ENCODE measurements at regions not wholly inside any gene's neighbourhood (a gene's known extent, or its start where the extent isn't known, plus 50 kb on each side); places are given as distances from the start of the nearest gene placed in this dataset.

DNA sequence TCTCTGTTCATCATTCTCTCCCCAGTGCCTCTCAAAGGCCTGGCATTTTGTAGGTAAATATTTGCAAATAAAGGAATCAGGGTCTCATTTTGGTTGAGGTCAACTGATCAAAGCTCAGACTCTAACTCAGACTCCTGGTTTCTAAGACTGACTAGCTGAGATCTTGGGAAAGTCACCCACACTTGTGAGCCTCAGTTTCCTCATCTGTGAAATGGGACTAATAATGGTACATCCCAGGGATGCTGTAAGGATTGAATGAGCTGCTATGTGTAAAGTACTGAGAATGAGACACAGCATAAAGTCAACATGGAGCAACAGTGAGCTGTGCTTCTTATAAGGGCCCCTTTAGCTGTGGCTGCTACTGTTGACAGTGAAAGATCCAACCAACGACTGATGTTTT is 70.6 kb upstream of the XYLT1 start:
- Histone ChIP-seq H3K9ac (ENCODE audit: low read depth in 1 of 2, low read length in 2 of 2) (no peak overlapping the region), H3K36me3 (ENCODE audit: control insufficient read depth in 2 of 2, insufficient read depth in 2 of 2, low read length in 2 of 2) (no peaks in the 10 kb centered on the region), H3K4me1 (ENCODE audit: control insufficient read depth in 2 of 2, insufficient read depth in 2 of 2, low read length in 2 of 2) (no peaks in the 10 kb centered on the region), H3K9me3 (ENCODE audit: control insufficient read depth in 2 of 2, low read length in 2 of 2) (peaks cover 0 to 2% of the 10 kb centered on the region in 2 donors), H3K27me3 (ENCODE audit: control insufficient read depth in 2 of 2, insufficient read depth in 2 of 2, low read length in 2 of 2) (no peaks in the 10 kb centered on the region), H3K4me3 (ENCODE audit: low read length in 2 of 2) (no peak overlapping the region), H3K27ac (ENCODE audit: low read depth in 2 of 2, low read length in 2 of 2) (no peak overlapping the region)

DNA sequence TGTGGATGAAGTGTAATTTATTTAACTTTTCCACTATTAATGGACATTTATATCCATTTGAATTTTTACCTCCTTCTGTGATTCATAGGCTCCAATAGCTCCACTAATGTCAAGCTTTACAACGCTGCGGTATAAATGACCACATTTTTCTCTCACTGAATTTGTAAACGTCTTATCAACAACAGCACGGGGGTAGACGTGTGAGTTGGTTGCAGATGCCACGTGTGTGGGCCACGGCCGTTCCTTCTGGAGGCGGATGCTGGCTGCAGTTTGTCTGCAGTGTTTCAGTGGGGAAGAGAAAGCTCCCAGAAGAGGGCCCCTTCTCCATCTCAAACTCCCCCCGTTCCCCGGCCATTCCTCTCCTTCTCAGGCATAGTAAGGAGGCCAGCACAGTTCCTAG is 68.2 kb upstream of the XYLT1 start:
- no peak overlapping the region for H3K4me3 ChIP-seq (ENCODE audit: low read length in 2 of 2)
- H3K9me3 ChIP-seq (ENCODE audit: control insufficient read depth in 2 of 2, low read length in 2 of 2): no peaks in the 10 kb centered on the region
- H3K36me3 ChIP-seq (ENCODE audit: control insufficient read depth in 2 of 2, insufficient read depth in 2 of 2, low read length in 2 of 2): no peaks in the 10 kb centered on the region
- H3K4me1 ChIP-seq (ENCODE audit: control insufficient read depth in 2 of 2, insufficient read depth in 2 of 2, low read length in 2 of 2): no peaks in the 10 kb centered on the region
- H3K27me3 ChIP-seq (ENCODE audit: control insufficient read depth in 2 of 2, insufficient read depth in 2 of 2, low read length in 2 of 2): no peaks in the 10 kb centered on the region
- no peak overlapping the region for H3K27ac ChIP-seq (ENCODE audit: low read depth in 2 of 2, low read length in 2 of 2)
- no peak overlapping the region for H3K9ac ChIP-seq (ENCODE audit: low read depth in 1 of 2, low read length in 2 of 2)

DNA sequence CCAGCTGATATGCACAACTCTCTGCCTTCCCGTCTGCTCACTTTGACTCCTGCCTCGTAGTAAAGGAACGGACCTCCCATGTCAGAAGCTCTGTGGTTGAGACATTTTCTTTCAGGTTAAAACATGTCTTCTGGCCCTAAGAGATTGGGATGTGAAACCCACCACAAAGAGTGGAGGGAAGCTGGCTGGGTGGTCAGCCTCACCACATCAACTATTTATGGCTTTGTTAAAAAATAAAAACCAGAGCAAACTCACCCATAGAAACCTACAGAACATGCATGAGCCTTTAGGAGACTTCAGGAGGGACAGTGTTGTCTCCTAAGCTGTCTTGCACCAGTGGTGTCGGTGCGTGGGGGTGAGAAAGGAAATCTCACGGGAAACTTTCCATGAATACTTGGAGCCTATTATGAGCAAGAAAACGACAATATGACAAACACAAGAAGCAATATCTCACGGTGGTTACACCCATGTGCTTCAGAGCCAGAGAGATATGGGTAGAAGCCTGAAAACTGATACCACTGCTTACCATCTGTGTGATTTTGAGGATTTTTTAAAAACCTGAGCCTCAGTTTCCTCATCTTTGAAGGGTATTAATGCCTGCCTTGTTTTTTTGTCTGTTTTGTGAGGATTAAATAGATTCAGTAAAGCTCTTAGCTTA is 61.7 kb upstream of the XYLT1 start:
- Histone ChIP-seq H3K9ac (ENCODE audit: low read depth in 1 of 2, low read length in 2 of 2) (no peak overlapping the region), H3K36me3 (ENCODE audit: control insufficient read depth in 2 of 2, insufficient read depth in 2 of 2, low read length in 2 of 2) (no peaks in the 10 kb centered on the region), H3K27ac (ENCODE audit: low read depth in 2 of 2, low read length in 2 of 2) (no peak overlapping the region), H3K27me3 (ENCODE audit: control insufficient read depth in 2 of 2, insufficient read depth in 2 of 2, low read length in 2 of 2) (no peaks in the 10 kb centered on the region), H3K9me3 (ENCODE audit: control insufficient read depth in 2 of 2, low read length in 2 of 2) (no peaks in the 10 kb centered on the region), H3K4me3 (ENCODE audit: low read length in 2 of 2) (no peak overlapping the region), H3K4me1 (ENCODE audit: control insufficient read depth in 2 of 2, insufficient read depth in 2 of 2, low read length in 2 of 2) (no peaks in the 10 kb centered on the region)

DNA sequence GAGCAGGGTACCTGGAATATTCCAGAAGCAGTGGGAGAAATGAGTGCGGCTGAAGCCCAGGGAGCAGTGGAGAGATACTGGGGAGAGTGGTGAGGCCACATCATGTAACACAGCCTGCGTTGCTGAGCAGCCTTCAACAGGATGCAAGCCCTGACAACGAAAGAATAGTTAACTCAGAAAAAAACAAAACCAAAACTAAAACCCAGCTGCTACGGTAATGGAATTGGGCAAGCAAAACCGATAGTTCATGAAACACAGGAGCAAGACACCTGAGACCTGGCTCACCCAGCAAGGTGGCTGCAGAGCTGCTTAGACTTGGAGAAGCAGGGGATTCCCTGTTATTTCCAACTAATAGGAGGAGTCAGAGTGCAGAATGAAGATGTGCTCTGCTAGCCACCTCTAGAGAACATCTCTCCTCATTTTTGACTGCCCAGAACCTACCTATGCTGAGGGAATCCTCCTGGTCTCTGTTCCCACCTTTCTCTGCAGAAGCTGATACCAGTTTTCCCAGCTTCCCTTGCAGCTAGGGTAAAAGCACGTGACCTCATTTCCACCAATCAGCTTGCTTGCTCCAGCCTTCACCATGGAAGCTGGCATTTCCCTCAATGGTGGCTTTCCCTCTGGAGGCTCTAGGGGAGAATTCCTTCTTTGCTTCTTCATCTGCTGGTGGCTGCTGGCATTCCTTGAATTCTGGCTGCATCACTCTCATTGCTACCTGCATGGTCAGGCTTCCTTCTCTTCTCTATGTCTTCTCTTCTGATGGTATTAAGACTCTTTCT is 59.4 kb upstream of the XYLT1 start:
- Histone ChIP-seq H3K4me3 (ENCODE audit: low read length in 2 of 2) (peak overlapping the region; percentile 11 to 34), H3K36me3 (ENCODE audit: control insufficient read depth in 2 of 2, insufficient read depth in 2 of 2, low read length in 2 of 2) (no peaks in the 10 kb centered on the region), H3K4me1 (ENCODE audit: control insufficient read depth in 2 of 2, insufficient read depth in 2 of 2, low read length in 2 of 2) (no peaks in the 10 kb centered on the region), H3K9me3 (ENCODE audit: control insufficient read depth in 2 of 2, low read length in 2 of 2) (no peaks in the 10 kb centered on the region), H3K9ac (ENCODE audit: low read depth in 1 of 2, low read length in 2 of 2) (no peak overlapping the region), H3K27me3 (ENCODE audit: control insufficient read depth in 2 of 2, insufficient read depth in 2 of 2, low read length in 2 of 2) (no peaks in the 10 kb centered on the region), H3K27ac (ENCODE audit: low read depth in 2 of 2, low read length in 2 of 2) (peak overlapping the region in 1 of 2 donors; percentile 38)

DNA sequence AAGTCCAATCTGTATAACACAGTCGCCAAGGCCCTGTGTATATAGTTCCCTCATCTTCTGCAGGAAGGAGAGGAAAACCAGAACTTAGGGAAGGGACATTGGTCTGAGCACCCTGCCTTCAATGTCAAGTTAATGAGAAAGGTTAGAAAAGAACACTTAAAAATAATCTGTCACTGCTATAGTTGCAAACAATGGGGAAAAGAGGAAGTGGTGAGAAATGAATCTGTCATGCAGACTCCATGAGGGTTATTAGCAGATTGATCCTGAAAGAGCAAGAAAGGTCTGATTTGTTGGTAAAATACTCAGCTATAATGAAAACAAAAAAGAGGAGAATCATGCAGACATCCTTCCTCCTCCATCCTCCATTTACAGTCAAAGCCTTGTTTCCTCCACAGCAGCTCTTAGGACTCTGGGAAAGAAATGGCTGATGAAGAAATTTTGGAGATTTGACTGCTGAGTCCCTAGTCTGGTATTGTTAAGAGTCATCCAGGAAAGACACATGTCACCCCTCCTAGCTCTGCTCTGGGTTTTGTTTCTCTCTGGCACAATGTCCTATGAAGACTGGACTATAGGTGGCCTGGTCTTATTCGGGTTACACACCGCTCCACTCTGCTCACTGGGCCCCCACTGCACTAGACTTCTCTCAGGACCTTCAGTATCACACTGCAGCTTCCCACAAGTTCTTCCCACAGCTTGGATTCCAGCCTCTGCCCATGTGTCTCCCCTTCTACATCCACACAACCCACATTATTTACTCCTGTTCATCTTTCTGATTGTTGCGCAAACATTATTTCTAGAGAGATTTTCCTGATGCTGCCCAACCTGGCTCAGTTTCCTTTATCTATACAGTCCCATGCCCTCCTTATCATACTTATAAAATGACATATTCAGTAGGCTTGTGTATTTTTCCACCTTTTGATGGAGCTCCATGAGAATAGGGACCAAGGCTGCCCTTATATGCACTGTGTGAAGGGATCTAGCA is 56.5 kb upstream of the XYLT1 start:
- H3K9ac ChIP-seq (ENCODE audit: low read depth in 1 of 2, low read length in 2 of 2): no peak overlapping the region
- H3K27ac ChIP-seq (ENCODE audit: low read depth in 2 of 2, low read length in 2 of 2): no peak overlapping the region
- no peaks in the 10 kb centered on the region for H3K36me3 ChIP-seq (ENCODE audit: control insufficient read depth in 2 of 2, insufficient read depth in 2 of 2, low read length in 2 of 2)
- H3K27me3 ChIP-seq (ENCODE audit: control insufficient read depth in 2 of 2, insufficient read depth in 2 of 2, low read length in 2 of 2): no peaks in the 10 kb centered on the region
- H3K9me3 ChIP-seq (ENCODE audit: control insufficient read depth in 2 of 2, low read length in 2 of 2): no peaks in the 10 kb centered on the region
- H3K4me3 ChIP-seq (ENCODE audit: low read length in 2 of 2): no peak overlapping the region
- H3K4me1 ChIP-seq (ENCODE audit: control insufficient read depth in 2 of 2, insufficient read depth in 2 of 2, low read length in 2 of 2): no peaks in the 10 kb centered on the region

DNA sequence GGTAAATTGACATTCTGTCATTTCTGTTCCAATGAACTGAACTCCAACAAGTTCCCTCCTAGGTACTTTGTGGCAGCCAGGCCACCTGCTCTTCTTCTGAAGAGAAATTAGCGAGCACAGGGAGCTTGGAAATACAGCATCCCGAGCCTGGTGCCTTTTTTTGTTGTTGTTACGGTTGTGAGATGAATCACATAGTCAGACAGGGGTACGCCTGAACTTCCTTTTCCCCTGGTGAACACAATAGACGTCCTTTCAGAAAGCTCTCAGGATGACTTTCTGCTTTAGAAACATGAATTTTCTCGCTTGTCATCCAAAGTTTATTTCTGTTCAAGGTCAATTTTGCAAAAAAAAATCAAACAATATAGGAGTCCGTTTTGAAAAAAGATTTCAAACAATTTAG is 53.9 kb upstream of the XYLT1 start:
- H3K9me3 ChIP-seq (ENCODE audit: control insufficient read depth in 2 of 2, low read length in 2 of 2): no peaks in the 10 kb centered on the region
- no peaks in the 10 kb centered on the region for H3K4me1 ChIP-seq (ENCODE audit: control insufficient read depth in 2 of 2, insufficient read depth in 2 of 2, low read length in 2 of 2)
- no peaks in the 10 kb centered on the region for H3K36me3 ChIP-seq (ENCODE audit: control insufficient read depth in 2 of 2, insufficient read depth in 2 of 2, low read length in 2 of 2)
- no peak overlapping the region for H3K4me3 ChIP-seq (ENCODE audit: low read length in 2 of 2)
- H3K27me3 ChIP-seq (ENCODE audit: control insufficient read depth in 2 of 2, insufficient read depth in 2 of 2, low read length in 2 of 2): peaks cover 0 to 2% of the 10 kb centered on the region in 2 donors
- H3K9ac ChIP-seq (ENCODE audit: low read depth in 1 of 2, low read length in 2 of 2): no peak overlapping the region
- H3K27ac ChIP-seq (ENCODE audit: low read depth in 2 of 2, low read length in 2 of 2): no peak overlapping the region

DNA sequence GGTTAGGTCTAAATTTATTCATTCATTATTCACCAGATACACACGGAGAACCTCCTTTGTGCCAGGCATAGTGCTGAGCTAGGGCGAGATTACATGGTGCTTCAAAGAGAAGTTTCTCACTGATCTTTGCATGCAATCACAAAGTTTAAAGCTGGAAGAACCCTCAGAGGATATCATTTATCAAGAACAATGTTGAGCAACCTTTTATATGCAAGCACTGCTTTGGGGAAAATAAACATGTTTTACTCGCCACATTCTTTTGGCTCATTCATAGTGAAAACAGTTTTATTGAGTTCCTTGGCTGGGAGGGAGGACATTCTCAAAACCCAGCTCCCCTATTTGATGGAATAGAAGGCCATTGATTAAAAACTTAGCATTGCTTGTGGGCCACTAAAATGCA is 49.8 kb upstream of the XYLT1 start:
- no peak overlapping the region for H3K27ac ChIP-seq (ENCODE audit: low read depth in 2 of 2, low read length in 2 of 2)
- H3K9ac ChIP-seq (ENCODE audit: low read depth in 1 of 2, low read length in 2 of 2): no peak overlapping the region
- H3K27me3 ChIP-seq (ENCODE audit: control insufficient read depth in 2 of 2, insufficient read depth in 2 of 2, low read length in 2 of 2): peaks cover 2 to 4% of the 10 kb centered on the region in 2 donors
- H3K9me3 ChIP-seq (ENCODE audit: control insufficient read depth in 2 of 2, low read length in 2 of 2): no peaks in the 10 kb centered on the region
- H3K4me3 ChIP-seq (ENCODE audit: low read length in 2 of 2): no peak overlapping the region
- no peaks in the 10 kb centered on the region for H3K36me3 ChIP-seq (ENCODE audit: control insufficient read depth in 2 of 2, insufficient read depth in 2 of 2, low read length in 2 of 2)
- no peaks in the 10 kb centered on the region for H3K4me1 ChIP-seq (ENCODE audit: control insufficient read depth in 2 of 2, insufficient read depth in 2 of 2, low read length in 2 of 2)
